Prostate gland (tissue), 2 donors: ENCODE measurements at regions not wholly inside any gene's neighbourhood (a gene's known extent, or its start where the extent isn't known, plus 50 kb on each side); places are given as distances from the start of the nearest gene placed in this dataset.

Source experiments
- DNase-seq: peaks from one replicate; pipeline ENCODE4 v3.0.0-alpha.2; 2019; ENCODE audit warnings: low spot score
- H3K27ac ChIP-seq, 2 donors: fragments of 200-600 bp; sonication (generic); 2 replicates each; pipeline ENCODE4 v1.5.1; 2017 to 2019
- H3K27me3 ChIP-seq: fragments of 200-600 bp; sonication (generic); replicated peaks from 2 replicates; pipeline ENCODE4 v1.5.1; 2019; ENCODE audit not compliant: insufficient read depth
- H3K36me3 ChIP-seq, 2 donors: fragments of 200-600 bp; sonication (generic); 1 replicate in 1 of 2; 2 replicates in 1 of 2; pipeline versions ENCODE4 v1.5.1 to v1.8.1; 2017 to 2019
- H3K4me1 ChIP-seq: fragments of 200-600 bp; sonication (generic); replicated peaks from 2 replicates; pipeline ENCODE4 v1.5.1; 2019
- H3K4me3 ChIP-seq, 2 donors: fragments of 200-600 bp; sonication (generic); 2 replicates each; pipeline ENCODE4 v1.5.1; 2017 to 2019
- H3K9me3 ChIP-seq: fragments of 200-600 bp; sonication (generic); 2 replicates; pipeline ENCODE4 v1.5.1; 2017
- POLR2A ChIP-seq: fragments of 450-650 bp; IDR thresholded peaks from one replicate; pipeline ENCODE4 v1.6.1; 2016; ENCODE audit warnings: antibody characterized with exemption, mild to moderate bottlenecking
- POLR2AphosphoS5 ChIP-seq: sonication (generic); formaldehyde crosslinking; IDR thresholded peaks from one replicate; pipeline ENCODE4 v1.6.1; 2017; ENCODE audit warnings: antibody characterized with exemption
- WGBS: methylation state at CpG from one replicate; pipeline ENCODE4 v1.1.5; 2018; 5-methylcytosine and 5-hydroxymethylcytosine counted together
- intact Hi-C: fragments of 100-400 bp; cut with DNase I; formaldehyde crosslinking; loops from one replicate; pipeline ENCODE4 v1.14.2; 2022
- TF ChIP-seq, protein P1 (sequence below), 4 experiments: fragments of 200-600 bp in 2 of 4; fragments of 450-650 bp in 2 of 4; sonication (generic) in 2 of 4; IDR thresholded peaks; 1 replicate in 3 of 4; 2 replicates in 1 of 4; pipeline ENCODE4 v1.5.1; 2016 to 2019; ENCODE audit warnings: antibody characterized with exemption in 4 of 4, mild to moderate bottlenecking in 2 of 4, moderate library complexity in 2 of 4

GRCh38 chr1:22326931-22327330, 124.7 kb upstream of the ZBTB40 start:
- intact Hi-C loops: no loop called here
- Histone ChIP-seq H3K4me1 (no peaks in the 10 kb centered on the region), H3K36me3 (no peaks in the 10 kb centered on the region), H3K27me3 (no peaks in the 10 kb centered on the region), H3K9me3 (no peaks in the 10 kb centered on the region), H3K27ac (no peak overlapping the region), H3K4me3 (no peak overlapping the region)
- DNase-seq: no peak
- 90% methylated on average over 6 of the region's 6 CpGs for WGBS
- TF ChIP-seq POLR2AphosphoS5 (no peak), POLR2A (no peak)
- TF ChIP-seq, protein P1, sequence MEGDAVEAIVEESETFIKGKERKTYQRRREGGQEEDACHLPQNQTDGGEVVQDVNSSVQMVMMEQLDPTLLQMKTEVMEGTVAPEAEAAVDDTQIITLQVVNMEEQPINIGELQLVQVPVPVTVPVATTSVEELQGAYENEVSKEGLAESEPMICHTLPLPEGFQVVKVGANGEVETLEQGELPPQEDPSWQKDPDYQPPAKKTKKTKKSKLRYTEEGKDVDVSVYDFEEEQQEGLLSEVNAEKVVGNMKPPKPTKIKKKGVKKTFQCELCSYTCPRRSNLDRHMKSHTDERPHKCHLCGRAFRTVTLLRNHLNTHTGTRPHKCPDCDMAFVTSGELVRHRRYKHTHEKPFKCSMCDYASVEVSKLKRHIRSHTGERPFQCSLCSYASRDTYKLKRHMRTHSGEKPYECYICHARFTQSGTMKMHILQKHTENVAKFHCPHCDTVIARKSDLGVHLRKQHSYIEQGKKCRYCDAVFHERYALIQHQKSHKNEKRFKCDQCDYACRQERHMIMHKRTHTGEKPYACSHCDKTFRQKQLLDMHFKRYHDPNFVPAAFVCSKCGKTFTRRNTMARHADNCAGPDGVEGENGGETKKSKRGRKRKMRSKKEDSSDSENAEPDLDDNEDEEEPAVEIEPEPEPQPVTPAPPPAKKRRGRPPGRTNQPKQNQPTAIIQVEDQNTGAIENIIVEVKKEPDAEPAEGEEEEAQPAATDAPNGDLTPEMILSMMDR (IDR thresholded peaks at IDR 0.05): no peak

- intact Hi-C loops: no loop called here
- H3K4me3 ChIP-seq: no peak overlapping the region
- no peak for DNase-seq
- no peaks in the 10 kb centered on the region for H3K4me1 ChIP-seq
- no peaks in the 10 kb centered on the region for H3K9me3 ChIP-seq
- H3K27me3 ChIP-seq: no peaks in the 10 kb centered on the region
- H3K36me3 ChIP-seq: no peaks in the 10 kb centered on the region
- no peak for TF ChIP-seq POLR2AphosphoS5
- TF ChIP-seq, protein P1 (IDR thresholded peaks at IDR 0.05): no peak
- no peak for TF ChIP-seq POLR2A
- 97% methylated on average over 8 of the region's 8 CpGs for WGBS
- no peak overlapping the region for H3K27ac ChIP-seq
These were observed 124.2 kb upstream of the ZBTB40 start for GRCh38 chr1:22327411-22327810.

- Histone ChIP-seq H3K4me3 (no peak overlapping the region), H3K9me3 (no peaks in the 10 kb centered on the region), H3K27ac (no peak overlapping the region), H3K36me3 (no peaks in the 10 kb centered on the region), H3K4me1 (no peaks in the 10 kb centered on the region), H3K27me3 (no peaks in the 10 kb centered on the region)
- intact Hi-C loops: no loop called here
- WGBS: 45% methylated on average over 17 of the region's 17 CpGs
- no peak for TF ChIP-seq POLR2AphosphoS5
- TF ChIP-seq, protein P1 (IDR thresholded peaks at IDR 0.05): no peak
- TF ChIP-seq POLR2A: no peak
- DNase-seq: no peak
These were observed 123.1 kb upstream of the ZBTB40 start for GRCh38 chr1:22328331-22329147.

DNA sequence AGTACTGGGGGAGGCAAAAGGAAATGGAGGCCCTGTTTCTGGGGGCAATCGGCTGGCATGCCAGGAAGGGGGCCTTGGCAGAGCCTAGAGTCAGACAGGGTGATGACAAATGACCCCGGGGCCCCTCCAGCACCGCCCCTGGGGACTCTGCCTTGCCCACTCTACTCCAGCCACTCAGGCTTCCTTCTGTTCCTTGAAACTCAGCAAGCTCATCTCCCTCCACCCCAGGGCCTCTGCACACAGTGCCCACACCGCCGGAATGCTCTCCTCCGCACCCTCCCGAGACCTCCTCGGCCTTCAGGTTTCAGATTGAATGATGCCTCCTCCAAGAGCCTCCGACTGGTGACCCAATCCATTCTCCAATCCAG, 122.5 kb upstream of the ZBTB40 start:
- intact Hi-C loops: no loop called here
- 81% methylated on average over 9 of the region's 9 CpGs for WGBS
- H3K9me3 ChIP-seq: no peaks in the 10 kb centered on the region
- H3K36me3 ChIP-seq: no peaks in the 10 kb centered on the region
- no peaks in the 10 kb centered on the region for H3K4me1 ChIP-seq
- H3K27me3 ChIP-seq: no peaks in the 10 kb centered on the region
- TF ChIP-seq, protein P1 (IDR thresholded peaks at IDR 0.05): no peak
- TF ChIP-seq POLR2A (no peak), POLR2AphosphoS5 (no peak)
- H3K27ac ChIP-seq: no peak overlapping the region
- DNase-seq: no peak
- no peak overlapping the region for H3K4me3 ChIP-seq
